Esophagus squamous epithelium (tissue), 4 donors: ENCODE measurements at regions not wholly inside any gene's neighbourhood (a gene's known extent, or its start where the extent isn't known, plus 50 kb on each side); places are given as distances from the start of the nearest gene placed in this dataset.

ENCODE experiments used
- POLR2A ChIP-seq, 4 donors: fragments of 450-650 bp; IDR thresholded peaks; one replicate each; pipeline ENCODE4 v1.6.1; 2017; ENCODE audit warnings: antibody characterized with exemption in 4 of 4, mild to moderate bottlenecking in 4 of 4, moderate library complexity in 3 of 4
- TF ChIP-seq, protein P1 (sequence below), 6 experiments: fragments of 450-650 bp in 4 of 6; fragments of 200-600 bp in 2 of 6; sonication (generic) in 2 of 6; IDR thresholded peaks; one replicate each; pipeline ENCODE4 v1.5.1; 2016 to 2019; ENCODE audit warnings: antibody characterized with exemption in 6 of 6, mild to moderate bottlenecking in 4 of 6, moderate library complexity in 4 of 6

DNA sequence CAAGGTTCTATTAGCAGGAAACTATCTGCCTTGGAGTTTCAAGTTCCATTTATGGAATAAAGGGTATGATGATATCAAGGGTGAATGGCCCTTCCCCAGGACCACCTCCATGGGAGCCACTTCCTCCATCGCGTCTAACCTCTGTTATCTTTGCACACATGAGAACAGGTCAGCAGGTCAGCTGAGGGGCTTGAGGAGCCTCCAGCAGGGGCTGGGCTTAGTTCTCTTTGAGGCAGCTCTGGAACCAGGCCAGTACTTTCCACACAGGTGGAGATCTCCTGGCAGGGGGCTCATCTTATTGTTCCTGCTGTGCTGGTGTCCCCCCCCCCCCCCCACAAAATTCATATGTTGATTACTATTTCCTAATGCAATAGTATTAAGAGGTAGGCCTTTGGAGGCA lies 472.2 kb upstream of the ZMIZ1 start:
- TF ChIP-seq, protein P1, sequence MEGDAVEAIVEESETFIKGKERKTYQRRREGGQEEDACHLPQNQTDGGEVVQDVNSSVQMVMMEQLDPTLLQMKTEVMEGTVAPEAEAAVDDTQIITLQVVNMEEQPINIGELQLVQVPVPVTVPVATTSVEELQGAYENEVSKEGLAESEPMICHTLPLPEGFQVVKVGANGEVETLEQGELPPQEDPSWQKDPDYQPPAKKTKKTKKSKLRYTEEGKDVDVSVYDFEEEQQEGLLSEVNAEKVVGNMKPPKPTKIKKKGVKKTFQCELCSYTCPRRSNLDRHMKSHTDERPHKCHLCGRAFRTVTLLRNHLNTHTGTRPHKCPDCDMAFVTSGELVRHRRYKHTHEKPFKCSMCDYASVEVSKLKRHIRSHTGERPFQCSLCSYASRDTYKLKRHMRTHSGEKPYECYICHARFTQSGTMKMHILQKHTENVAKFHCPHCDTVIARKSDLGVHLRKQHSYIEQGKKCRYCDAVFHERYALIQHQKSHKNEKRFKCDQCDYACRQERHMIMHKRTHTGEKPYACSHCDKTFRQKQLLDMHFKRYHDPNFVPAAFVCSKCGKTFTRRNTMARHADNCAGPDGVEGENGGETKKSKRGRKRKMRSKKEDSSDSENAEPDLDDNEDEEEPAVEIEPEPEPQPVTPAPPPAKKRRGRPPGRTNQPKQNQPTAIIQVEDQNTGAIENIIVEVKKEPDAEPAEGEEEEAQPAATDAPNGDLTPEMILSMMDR (IDR thresholded peaks at IDR 0.05): no peak
- no peak for TF ChIP-seq POLR2A (IDR thresholded peaks at IDR 0.05)
